AG04450 (cell line): ENCODE measurements at regions not wholly inside any gene's neighbourhood (a gene's known extent, or its start where the extent isn't known, plus 50 kb on each side); places are given as distances from the start of the nearest gene placed in this dataset.
"Not testable (repeated sequence)": the region's sequence is repeated elsewhere in the genome, so short reads cannot be mapped to it uniquely, and the experiment has no call there.

Source experiments
- CTCF ChIA-PET: fragments of 300-600, 350-600 bp; formaldehyde crosslinking; extraction: SDS; loops from one replicate; lab custom pipeline; 2022; ENCODE audit warnings: antibody characterized with exemption, inconsistent platforms; lab: Charles Lee
- POLR2A ChIA-PET: fragments of 350-600 bp; formaldehyde crosslinking; extraction: SDS; loops from one replicate; lab custom pipeline; 2021; ENCODE audit warnings: antibody characterized with exemption, inconsistent platforms; lab: Yijun Ruan, JAX
- DNase-seq: peaks from one replicate; pipeline ENCODE4 v3.0.0-alpha.2; 2011; ENCODE audit warnings: low read depth, low spot score
- H3K27ac ChIP-seq: one replicate; pipeline ENCODE4 v1.5.1; 2012; ENCODE audit warnings: low read depth, low read length, control low read depth
- H3K27me3 ChIP-seq: one replicate; pipeline ENCODE4 v1.6.0; 2012; ENCODE audit warnings: low read length; ENCODE audit not compliant: control insufficient read depth, insufficient read depth
- H3K4me3 ChIP-seq: 2 replicates; pipeline ENCODE4 v1.5.1; 2011; ENCODE audit warnings: mild to moderate bottlenecking, low read depth, low read length, control low read depth
- H3K9me3 ChIP-seq: 2 replicates; pipeline ENCODE4 v1.5.1; 2012; ENCODE audit warnings: low read length; ENCODE audit not compliant: control insufficient read depth, insufficient read depth
- TF ChIP-seq, protein P1 (sequence below): IDR thresholded peaks from 2 replicates; pipeline ENCODE4 v1.5.1; 2011; ENCODE audit warnings: low read depth, low read length, control low read depth, inconsistent platforms

- peaks cover 3% of the 10 kb centered on the region; the same call in 1 of the 2 replicates for H3K9me3 ChIP-seq
- ChIA-PET CTCF (no interaction called here), POLR2A (no interaction called here)
- H3K27ac ChIP-seq: no peak overlapping the region
- no peak for DNase-seq
- H3K27me3 ChIP-seq: no peaks in the 10 kb centered on the region
- TF ChIP-seq, protein P1, sequence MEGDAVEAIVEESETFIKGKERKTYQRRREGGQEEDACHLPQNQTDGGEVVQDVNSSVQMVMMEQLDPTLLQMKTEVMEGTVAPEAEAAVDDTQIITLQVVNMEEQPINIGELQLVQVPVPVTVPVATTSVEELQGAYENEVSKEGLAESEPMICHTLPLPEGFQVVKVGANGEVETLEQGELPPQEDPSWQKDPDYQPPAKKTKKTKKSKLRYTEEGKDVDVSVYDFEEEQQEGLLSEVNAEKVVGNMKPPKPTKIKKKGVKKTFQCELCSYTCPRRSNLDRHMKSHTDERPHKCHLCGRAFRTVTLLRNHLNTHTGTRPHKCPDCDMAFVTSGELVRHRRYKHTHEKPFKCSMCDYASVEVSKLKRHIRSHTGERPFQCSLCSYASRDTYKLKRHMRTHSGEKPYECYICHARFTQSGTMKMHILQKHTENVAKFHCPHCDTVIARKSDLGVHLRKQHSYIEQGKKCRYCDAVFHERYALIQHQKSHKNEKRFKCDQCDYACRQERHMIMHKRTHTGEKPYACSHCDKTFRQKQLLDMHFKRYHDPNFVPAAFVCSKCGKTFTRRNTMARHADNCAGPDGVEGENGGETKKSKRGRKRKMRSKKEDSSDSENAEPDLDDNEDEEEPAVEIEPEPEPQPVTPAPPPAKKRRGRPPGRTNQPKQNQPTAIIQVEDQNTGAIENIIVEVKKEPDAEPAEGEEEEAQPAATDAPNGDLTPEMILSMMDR: no peak
- no peak overlapping the region for H3K4me3 ChIP-seq
These were observed 64.6 kb upstream of the PTPN1 start for GRCh38 chr20:50445354-50446151.

GRCh38 chr20:50446351-50447101 is 63.7 kb upstream of the PTPN1 start:
- ChIA-PET CTCF (no interaction called here), POLR2A (no interaction called here)
- Histone ChIP-seq H3K9me3 (peaks cover 3% of the 10 kb centered on the region; the same call in 1 of the 2 replicates), H3K27ac (peak overlapping the region; percentile 11), H3K4me3 (no peak overlapping the region), H3K27me3 (no peaks in the 10 kb centered on the region)
- TF ChIP-seq, protein P1: no peak
- DNase-seq: no peak

GRCh38 chr20:50447102-50447804 is 62.9 kb upstream of the PTPN1 start:
- peaks cover 3% of the 10 kb centered on the region; the same call in 1 of the 2 replicates for H3K9me3 ChIP-seq
- H3K4me3 ChIP-seq: no peak overlapping the region
- no peaks in the 10 kb centered on the region for H3K27me3 ChIP-seq
- CTCF ChIA-PET: no interaction called here
- POLR2A ChIA-PET: no interaction called here
- TF ChIP-seq, protein P1: no peak
- peak overlapping the region; percentile 11 for H3K27ac ChIP-seq
- DNase-seq: no peak

GRCh38 chr20:50447817-50448216 is 62.4 kb upstream of the PTPN1 start:
- DNase-seq: no peak
- Histone ChIP-seq H3K27ac (no peak overlapping the region), H3K27me3 (no peaks in the 10 kb centered on the region), H3K4me3 (no peak overlapping the region), H3K9me3 (peaks cover 3% of the 10 kb centered on the region; the same call in 1 of the 2 replicates)
- TF ChIP-seq, protein P1: no peak
- ChIA-PET CTCF (no interaction called here), POLR2A (no interaction called here)

DNA sequence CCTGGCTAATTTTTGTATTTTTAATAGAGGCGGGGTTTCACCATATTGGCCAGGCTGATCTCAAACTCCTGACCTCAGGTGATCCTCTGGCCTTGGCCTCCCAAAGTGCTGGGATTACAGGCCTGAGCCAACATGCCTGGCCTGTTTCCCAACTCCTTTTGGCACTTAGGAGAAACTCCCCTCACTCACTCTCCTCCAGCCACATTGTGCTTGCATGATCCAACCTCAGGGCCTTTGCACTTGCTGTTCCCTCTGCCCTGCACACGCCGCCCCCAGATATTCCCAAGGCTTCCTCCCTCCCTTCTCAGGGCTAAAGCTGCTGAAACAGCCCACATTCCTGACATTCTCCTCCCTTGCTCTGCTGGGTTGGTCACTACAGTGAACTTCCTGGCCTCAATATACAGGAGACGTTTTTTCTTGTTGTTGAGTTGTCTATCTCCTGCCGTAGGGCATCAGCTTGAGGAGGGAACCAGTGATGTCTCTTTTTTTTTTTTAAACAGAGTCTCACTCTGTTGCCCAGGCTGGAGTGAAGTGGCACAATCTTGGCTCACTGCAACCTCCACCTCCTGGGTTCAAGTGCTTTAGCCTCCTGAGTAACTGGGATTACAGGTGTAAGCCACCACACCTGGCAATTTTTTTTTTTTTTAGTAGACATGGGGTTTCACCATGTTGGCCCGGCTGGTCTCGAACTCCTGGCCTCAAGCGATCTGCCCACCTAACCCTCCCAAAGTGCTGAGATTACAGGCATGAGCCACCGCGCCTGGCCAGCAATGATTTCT is 61.4 kb upstream of the PTPN1 start:
- CTCF ChIA-PET: interaction anchor here (1.3 kb wide), 1 partner anchor 12 kb away, joined by 4 read pairs; no protein-coding TSS in a partner anchor
- DNase-seq, H3K9me3 ChIP-seq, POLR2A ChIA-PET, H3K4me3 ChIP-seq, H3K27me3 ChIP-seq, H3K27ac ChIP-seq: not testable (repeated sequence)
